ENCODE measurements at regions not wholly inside any gene's neighbourhood (a gene's known extent, or its start where the extent isn't known, plus 50 kb on each side); places are given as distances from the start of the nearest gene placed in this dataset.

DNA sequence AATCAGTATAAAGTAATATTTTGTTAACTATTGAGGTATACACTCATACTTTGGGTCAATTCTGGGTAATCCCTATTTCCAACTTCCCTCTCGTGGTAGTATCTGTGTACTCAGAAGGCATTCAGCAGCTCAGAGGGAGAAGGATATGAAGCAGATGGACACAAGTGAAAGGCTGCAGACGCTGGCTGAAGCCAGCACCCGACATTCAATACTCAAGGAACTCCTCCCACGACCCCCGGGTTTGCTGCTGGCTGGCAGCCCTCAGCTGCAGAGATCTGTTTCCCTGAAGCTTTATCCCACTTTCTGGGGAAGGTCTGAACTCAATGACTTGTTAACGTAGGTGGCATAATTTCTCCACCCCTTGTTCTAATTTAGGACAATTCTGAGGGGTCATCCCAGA, 847.3 kb upstream of the SOX11 start:
- DNase-seq (ENCODE audit: low read depth): no peak

- no peak for DNase-seq (ENCODE audit: low read depth)
Observed at GRCh38 chr2:4862031-4862430, 830.2 kb upstream of the SOX11 start.

- DNase-seq (ENCODE audit: low read depth): no peak
Observed at GRCh38 chr2:4866198-4866597, 826.0 kb upstream of the SOX11 start.

DNA sequence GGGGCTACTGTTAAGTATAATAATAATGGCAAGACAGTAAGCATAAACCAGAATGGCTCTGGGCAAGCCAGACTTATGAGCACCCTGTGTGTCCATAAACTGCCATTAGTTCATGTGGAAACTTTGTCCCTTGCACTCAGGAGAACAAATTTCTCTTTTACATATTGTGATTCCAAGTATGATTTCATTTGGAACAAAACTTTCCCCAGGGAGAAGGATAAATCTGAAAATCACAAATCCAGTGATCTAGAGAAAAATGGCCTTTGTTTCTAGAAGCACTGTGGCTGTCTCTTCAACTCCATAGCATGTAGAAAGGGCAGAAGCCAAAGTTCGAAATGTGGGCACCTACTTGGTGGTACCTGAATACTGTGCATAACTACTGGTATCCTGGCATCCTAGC, 823.7 kb upstream of the SOX11 start:
- DNase-seq (ENCODE audit: low read depth): no peak

GRCh38 chr2:4869154-4869553, 823.0 kb upstream of the SOX11 start:
- DNase-seq (ENCODE audit: low read depth): no peak

DNA sequence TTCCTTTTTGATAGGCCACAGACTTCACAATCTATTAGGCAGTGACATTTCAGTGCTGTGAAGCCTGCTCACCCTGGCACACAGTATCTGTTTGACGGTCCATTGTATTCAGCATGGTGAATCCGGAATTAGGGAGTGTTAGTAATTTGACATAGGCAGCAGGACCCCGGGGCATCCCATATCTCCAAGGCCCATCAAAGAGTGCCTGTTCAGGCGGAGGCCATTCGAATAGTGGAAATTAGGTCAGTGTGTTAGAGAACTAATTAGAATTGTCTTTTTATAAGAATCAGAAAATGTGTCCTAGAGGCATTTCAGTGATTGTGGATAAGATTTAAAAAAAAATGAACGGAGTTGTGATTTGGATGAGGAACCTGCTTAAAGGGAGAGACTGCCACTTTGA, 818.8 kb upstream of the SOX11 start:
- no peak for DNase-seq (ENCODE audit: low read depth)

DNA sequence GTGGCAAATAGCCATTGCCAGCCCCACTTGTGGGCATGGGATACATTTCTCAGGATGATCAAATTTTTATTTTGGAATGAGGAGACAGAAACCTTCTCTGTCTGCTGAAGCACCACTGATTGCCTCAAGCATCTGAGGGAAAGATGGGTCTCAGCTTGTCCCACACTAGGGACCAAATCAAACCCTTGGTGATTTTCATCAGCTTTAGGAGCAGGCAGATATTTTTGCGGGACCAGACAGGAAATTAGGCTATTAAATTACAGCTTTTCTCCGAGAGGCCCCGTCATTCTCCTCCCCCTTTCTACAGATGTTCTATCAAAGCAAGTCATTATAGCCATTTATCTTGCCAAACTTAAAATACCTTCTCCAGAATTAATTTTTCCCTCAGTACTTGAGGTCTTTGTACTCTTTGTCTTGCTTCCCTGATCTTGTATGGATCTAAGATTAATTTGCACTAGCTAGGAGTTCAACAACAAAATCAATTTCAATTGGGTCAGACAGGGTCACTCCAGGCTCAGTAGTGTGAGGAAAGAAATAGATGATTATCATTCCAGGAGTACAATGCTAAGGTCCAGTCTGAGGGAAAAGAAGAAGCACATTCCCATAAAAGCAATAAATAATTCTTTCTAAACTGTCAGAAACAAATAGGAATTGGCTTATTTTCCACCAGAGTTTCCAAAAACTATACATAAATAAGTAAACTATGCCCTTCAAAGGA, 818.1 kb upstream of the SOX11 start:
- DNase-seq (ENCODE audit: low read depth): no peak

- DNase-seq (ENCODE audit: low read depth): no peak
Observed at GRCh38 chr2:4882421-4882820, 809.8 kb upstream of the SOX11 start.

GRCh38 chr2:4882941-4883340, 809.2 kb upstream of the SOX11 start:
- DNase-seq (ENCODE audit: low read depth): no peak

DNA sequence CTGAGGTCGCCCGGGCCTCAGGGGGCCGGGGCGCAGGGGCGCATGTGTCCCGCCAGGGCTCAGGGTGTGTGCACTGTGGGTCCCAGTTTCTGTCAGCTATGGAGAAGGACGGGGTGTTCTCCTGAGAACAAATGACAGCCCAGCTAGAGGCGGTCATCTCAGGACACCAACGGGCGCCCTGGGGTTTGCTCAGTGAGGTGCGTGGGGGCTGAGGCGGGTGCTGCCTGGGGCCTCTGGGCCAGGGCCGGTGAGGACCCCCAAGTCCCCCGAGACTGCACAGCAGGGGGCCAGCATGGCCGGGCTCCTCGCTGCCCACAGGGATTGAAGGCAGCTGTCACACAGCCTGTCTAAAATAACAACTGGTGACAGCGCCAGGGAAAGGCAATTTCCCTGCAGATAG, 808.8 kb upstream of the SOX11 start:
- DNase-seq (ENCODE audit: low read depth): no peak

DNA sequence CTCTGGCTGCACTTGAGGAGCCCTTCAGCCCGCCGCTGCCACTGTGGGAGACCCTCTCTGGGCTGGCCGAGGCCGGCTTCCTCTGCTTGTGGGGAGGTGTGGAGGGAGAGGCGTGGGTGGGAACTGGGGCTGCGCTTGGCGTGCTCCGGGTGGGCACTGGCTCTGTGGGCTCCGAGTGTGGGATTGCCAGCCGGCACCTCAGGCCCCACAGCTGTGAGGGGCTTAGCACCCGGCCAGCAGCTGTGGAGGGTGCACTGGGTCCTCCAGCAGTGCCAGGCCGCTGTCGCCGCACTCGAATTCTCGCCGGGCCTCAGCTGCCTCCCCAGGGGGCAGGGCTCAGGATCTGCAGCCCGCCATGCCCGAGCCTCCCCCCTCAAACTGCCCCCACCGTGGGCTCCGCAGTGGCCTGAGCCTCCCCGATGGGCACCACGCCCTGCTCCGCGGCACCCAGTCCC, 808.0 kb upstream of the SOX11 start:
- DNase-seq (ENCODE audit: low read depth): no peak

DNA sequence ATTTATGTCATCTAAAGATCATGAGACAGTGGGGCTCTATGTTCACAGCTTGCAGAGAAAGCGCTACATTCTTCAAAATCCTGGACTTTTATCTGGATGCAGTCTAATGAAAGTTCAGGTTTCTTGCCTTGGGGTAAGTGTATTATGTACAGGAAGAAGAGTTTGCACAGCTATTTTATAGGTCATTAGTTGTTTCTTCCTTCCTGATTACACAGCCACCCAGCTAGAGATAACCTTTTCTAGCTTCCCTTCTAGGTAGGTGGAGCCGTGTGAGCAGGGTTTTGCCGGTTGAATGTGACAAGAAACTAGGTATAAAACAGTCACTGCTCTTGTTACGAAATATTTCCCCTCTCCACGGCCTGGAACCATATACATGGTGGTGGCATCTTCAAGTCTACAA, 800.8 kb upstream of the SOX11 start:
- no peak for DNase-seq (ENCODE audit: low read depth)

DNA sequence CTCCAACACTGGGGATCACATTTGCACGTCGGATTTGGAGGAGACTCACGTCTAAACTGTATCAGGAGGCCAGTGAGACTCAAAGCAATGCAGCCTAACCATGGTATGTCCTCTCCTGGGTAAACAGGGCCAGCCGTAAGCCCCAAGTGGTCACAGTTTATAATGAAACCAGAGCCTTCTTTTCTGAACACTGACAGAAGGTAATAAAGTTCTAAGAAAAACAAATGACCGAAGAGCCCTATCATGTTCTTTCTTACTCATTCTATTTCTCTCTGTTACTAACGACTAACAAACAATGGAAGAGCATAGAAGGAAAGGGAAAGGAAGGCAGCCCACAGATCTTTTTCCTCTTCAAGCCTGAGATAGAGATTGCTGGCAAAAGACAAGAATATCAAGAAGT, 796.8 kb upstream of the SOX11 start:
- no peak for DNase-seq (ENCODE audit: low read depth)

GRCh38 chr2:4898706-4899105, 793.5 kb upstream of the SOX11 start:
- DNase-seq (ENCODE audit: low read depth): peak; percentile 35

- no peak for DNase-seq (ENCODE audit: low read depth)
Observed at GRCh38 chr2:4900242-4900641, 791.9 kb upstream of the SOX11 start.

- DNase-seq (ENCODE audit: low read depth): no peak
Observed at GRCh38 chr2:4900861-4901770, 791.1 kb upstream of the SOX11 start.

DNA sequence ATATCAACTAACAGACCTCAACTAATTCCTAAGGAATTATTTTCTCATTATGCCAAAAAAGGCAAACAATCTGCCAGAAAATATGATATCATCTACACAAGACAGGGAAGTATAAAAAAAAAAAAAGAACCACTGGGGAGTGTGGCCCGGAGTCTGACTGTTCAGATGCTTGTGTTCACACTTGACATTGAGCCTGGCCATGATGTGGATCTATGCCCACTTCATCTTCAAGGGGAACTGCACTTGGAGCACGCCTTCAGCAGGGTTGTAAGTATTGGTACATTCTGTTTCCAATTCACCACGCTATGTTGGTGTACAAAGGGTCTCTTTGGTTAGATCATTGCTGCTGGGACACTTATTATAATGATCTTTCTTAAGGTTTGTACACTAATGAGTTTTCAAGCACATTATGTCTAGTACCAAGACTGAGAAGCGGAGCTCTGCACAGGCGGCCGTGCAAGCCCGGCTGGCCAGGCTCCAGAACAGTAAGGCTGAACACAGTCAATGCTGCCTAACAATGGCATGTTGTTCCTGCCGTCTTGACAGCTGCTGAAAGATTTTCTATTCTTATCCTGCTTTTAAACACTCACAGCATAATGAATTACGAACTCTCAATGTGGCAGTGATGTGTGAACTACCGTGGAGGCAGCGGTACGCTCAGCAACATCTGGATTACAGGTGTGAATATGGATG, 788.4 kb upstream of the SOX11 start:
- no peak for DNase-seq (ENCODE audit: low read depth)

DNA sequence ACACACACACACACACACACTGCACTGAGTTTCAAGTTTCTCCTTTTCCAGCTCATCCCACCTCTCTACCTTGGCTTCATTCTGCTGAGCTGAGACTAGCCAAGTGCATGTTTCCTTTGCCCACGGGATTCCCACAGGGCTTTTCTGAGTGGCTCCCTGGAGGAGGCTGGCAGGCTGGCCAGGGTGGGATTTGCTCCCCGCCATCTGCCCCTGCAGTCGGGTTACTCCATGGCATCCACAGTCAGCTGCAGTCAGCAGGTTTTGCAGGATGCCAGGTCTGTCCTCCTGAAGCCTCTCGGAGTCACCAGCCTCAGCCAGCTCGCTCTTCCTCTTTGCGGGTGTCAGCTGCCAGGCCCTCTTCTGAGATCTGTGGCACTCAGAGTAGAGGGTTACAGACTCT, 783.7 kb upstream of the SOX11 start:
- DNase-seq (ENCODE audit: low read depth): no peak

- DNase-seq (ENCODE audit: low read depth): no peak
Observed at GRCh38 chr2:4909346-4910009, 782.7 kb upstream of the SOX11 start.

DNA sequence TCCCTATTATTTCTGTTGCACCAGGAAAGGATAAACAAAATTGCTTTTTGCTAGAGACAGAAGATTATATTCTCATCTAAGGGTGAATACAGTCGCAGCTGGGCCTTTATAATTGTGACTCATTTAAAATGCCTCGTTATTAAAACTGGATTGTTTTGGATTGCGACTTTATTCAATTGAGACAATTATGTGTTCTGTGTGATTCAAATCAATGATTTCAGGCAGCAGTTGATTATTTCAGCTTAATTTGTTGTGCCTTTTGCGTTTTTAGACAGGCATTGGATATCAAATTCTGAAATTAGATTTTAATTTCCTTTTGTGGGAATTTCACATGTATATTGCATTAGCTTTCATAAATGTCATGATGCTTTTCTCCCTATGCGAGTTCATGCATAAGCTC, 778.1 kb upstream of the SOX11 start:
- no peak for DNase-seq (ENCODE audit: low read depth)

GRCh38 chr2:4914551-4914950, 777.6 kb upstream of the SOX11 start:
- DNase-seq (ENCODE audit: low read depth): peak; percentile 17

DNA sequence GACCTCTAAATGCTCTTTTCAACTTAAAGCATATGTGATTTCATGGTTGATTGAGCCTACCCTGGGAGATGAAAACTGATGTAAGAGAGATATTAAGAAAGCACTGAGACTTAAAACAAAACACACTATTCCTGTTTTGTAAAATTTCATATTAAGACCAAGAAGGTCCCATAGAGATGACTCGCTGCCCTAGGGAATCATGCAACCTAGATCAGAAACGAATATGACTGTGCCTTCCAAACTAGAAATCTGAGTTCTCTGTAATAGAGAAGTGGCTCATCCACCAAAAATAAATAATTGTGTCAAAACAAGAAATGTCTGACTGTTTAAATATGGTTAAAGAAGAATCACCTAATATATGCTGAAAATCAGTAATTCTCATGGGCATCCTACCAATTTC, 776.8 kb upstream of the SOX11 start:
- DNase-seq (ENCODE audit: low read depth): no peak
